ENCODE measurements at regions not wholly inside any gene's neighbourhood (a gene's known extent, or its start where the extent isn't known, plus 50 kb on each side); places are given as distances from the start of the nearest gene placed in this dataset.

DNA sequence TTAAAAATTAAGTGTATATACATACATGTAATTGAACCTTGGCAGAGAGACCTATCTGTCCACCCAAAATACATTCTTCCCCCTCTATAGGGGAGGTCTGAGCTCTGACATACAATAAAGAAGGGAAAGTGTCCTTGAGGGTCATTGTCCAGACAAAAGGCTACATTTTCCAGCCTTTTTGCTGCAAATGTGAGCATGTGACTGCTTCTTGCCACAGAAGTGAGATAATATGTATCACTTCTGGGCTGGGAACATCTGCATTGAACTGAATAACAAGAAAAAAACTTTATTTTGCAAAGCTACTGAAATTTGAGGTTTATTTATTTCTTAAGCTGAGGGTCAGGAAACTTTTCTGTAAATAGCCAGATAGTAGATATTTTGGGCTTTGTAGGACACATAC, 131.3 kb downstream of the TBC1D30 start:
- Mint-ChIP-seq H3K36me3 (ENCODE audit: low read depth, unreplicated experiment) (no peaks in the 10 kb centered on the region), H3K4me3 (ENCODE audit: unreplicated experiment) (no peak overlapping the region), H3K9me3 (ENCODE audit: unreplicated experiment) (no peaks in the 10 kb centered on the region), H3K27ac (ENCODE audit: unreplicated experiment) (no peak overlapping the region), H3K4me1 (ENCODE audit: unreplicated experiment) (peaks cover 8% of the 10 kb centered on the region), H3K27me3 (ENCODE audit: unreplicated experiment) (no peaks in the 10 kb centered on the region)
- DNase-seq (ENCODE audit: low spot score): no peak
- TF ChIP-seq, protein P1, sequence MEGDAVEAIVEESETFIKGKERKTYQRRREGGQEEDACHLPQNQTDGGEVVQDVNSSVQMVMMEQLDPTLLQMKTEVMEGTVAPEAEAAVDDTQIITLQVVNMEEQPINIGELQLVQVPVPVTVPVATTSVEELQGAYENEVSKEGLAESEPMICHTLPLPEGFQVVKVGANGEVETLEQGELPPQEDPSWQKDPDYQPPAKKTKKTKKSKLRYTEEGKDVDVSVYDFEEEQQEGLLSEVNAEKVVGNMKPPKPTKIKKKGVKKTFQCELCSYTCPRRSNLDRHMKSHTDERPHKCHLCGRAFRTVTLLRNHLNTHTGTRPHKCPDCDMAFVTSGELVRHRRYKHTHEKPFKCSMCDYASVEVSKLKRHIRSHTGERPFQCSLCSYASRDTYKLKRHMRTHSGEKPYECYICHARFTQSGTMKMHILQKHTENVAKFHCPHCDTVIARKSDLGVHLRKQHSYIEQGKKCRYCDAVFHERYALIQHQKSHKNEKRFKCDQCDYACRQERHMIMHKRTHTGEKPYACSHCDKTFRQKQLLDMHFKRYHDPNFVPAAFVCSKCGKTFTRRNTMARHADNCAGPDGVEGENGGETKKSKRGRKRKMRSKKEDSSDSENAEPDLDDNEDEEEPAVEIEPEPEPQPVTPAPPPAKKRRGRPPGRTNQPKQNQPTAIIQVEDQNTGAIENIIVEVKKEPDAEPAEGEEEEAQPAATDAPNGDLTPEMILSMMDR (IDR thresholded peaks at IDR 0.05; ENCODE audit: unreplicated experiment): no peak

DNA sequence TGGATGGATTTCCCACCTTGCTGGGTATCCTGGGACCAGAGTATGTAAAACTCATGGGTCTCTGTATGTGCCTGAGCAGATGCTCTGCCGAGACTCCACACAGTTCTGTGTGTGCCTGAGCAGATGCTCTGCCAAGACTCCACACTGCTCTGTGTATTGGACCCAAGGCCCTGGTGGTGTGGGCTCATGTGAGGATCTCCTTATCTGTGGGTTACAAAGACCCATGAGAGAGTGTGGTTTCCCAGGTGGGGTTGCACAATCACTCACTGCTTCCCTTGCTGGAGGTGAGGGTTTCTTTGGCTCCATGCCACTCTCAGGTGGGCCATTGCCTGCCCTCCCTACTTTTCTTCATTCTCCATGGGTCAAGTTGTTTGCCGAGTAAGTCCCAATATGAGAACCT, 141.5 kb downstream of the TBC1D30 start:
- Mint-ChIP-seq H3K4me1 (ENCODE audit: unreplicated experiment) (no peaks in the 10 kb centered on the region), H3K36me3 (ENCODE audit: low read depth, unreplicated experiment) (no peaks in the 10 kb centered on the region), H3K4me3 (ENCODE audit: unreplicated experiment) (no peak overlapping the region), H3K9me3 (ENCODE audit: unreplicated experiment) (no peaks in the 10 kb centered on the region), H3K27me3 (ENCODE audit: unreplicated experiment) (no peaks in the 10 kb centered on the region), H3K27ac (ENCODE audit: unreplicated experiment) (no peak overlapping the region)
- TF ChIP-seq, protein P1 (IDR thresholded peaks at IDR 0.05; ENCODE audit: unreplicated experiment): no peak
- DNase-seq (ENCODE audit: low spot score): no peak

DNA sequence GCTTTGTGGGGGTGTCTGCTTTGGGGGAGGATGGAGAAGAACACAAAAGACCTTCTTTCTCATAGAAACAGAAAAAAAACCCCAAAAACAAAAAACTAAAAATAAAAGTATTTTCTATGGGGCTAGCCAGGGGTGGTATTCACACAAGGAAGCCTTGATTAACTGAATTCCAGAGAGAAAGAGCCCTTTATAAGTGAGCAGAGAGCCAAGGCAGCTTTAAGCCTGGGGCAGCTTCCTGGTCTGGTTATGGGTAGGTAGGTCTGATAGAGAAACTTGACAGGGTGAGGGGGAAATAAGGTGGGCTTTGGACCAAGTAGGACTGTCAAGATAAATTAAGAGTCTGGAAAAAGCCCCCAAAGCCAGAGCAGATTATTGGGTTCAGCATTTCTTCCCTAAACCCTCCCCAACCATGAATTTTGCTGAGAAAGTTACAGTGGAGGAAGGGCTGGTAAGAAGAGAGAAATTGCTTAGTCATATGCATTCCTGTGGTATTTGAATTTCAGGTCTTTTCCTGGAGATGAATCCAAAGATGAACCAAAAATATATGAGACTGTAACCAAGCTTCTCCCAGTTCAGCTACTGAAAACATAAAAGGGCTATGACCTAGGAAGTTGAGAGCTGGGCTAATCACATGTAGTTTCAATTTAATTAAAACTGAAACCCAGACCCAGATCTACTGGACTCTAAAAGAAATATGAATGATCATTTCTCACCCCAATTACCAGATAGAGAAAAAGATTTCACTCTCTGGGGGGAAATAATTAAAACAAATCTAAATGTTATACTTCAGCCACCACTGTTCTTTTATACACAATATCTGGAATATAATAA, 144.8 kb downstream of the TBC1D30 start:
- H3K36me3 Mint-ChIP-seq (ENCODE audit: low read depth, unreplicated experiment): no peaks in the 10 kb centered on the region
- H3K27me3 Mint-ChIP-seq (ENCODE audit: unreplicated experiment): no peaks in the 10 kb centered on the region
- no peak for DNase-seq (ENCODE audit: low spot score)
- no peaks in the 10 kb centered on the region for H3K4me1 Mint-ChIP-seq (ENCODE audit: unreplicated experiment)
- TF ChIP-seq, protein P1 (IDR thresholded peaks at IDR 0.05; ENCODE audit: unreplicated experiment): no peak
- no peak overlapping the region for H3K4me3 Mint-ChIP-seq (ENCODE audit: unreplicated experiment)
- no peaks in the 10 kb centered on the region for H3K9me3 Mint-ChIP-seq (ENCODE audit: unreplicated experiment)
- H3K27ac Mint-ChIP-seq (ENCODE audit: unreplicated experiment): no peak overlapping the region

DNA sequence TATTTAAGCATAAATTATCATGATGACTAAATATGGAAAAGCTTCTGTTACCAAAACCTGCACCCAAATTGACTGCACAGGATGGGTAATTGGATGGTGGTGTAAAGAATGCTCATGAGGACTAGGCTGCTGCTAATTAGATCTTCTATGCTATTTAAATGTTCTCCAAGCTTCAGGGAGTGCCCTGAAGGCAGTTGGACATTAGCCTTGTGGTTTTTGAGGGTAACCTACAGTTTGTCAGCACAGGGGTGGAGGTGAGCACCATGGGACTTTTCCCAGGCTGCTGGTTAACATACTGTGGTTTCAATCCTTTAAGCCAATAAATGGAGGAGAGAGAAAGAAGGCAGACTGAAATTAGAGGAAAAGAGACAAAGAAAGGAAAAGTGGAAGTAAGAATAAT, 145.0 kb downstream of the WIF1 start:
- TF ChIP-seq, protein P1 (IDR thresholded peaks at IDR 0.05; ENCODE audit: unreplicated experiment): no peak
- no peaks in the 10 kb centered on the region for H3K36me3 Mint-ChIP-seq (ENCODE audit: low read depth, unreplicated experiment)
- no peak overlapping the region for H3K4me3 Mint-ChIP-seq (ENCODE audit: unreplicated experiment)
- no peak overlapping the region for H3K27ac Mint-ChIP-seq (ENCODE audit: unreplicated experiment)
- H3K27me3 Mint-ChIP-seq (ENCODE audit: unreplicated experiment): no peaks in the 10 kb centered on the region
- no peak for DNase-seq (ENCODE audit: low spot score)
- H3K4me1 Mint-ChIP-seq (ENCODE audit: unreplicated experiment): no peaks in the 10 kb centered on the region
- no peaks in the 10 kb centered on the region for H3K9me3 Mint-ChIP-seq (ENCODE audit: unreplicated experiment)

DNA sequence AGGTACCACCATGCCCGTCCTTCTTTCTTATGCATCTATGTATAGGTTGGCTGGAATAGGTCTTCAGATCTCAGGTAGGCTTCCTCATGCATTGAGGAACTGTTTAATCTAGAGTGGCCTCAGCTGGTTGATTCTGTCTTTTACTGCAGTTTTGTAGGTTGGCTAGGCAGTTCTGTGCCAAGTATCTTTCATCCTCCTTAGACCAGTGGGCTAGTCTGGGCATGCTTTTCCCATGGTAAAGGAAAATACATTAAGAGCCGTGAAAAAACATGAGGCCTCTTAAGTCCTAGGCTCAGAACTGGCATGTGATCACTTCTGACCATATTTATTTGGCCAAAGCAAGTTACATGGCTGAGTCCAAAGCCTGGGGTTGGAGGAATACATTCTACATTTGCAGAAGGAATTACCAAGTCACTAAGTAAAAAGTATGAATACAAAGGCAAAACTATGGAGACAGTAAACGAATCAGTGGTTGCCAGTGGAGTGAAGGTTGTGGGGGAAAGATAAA, 137.3 kb downstream of the WIF1 start:
- Mint-ChIP-seq H3K27ac (ENCODE audit: unreplicated experiment) (no peak overlapping the region), H3K9me3 (ENCODE audit: unreplicated experiment) (no peaks in the 10 kb centered on the region), H3K36me3 (ENCODE audit: low read depth, unreplicated experiment) (peaks cover 9% of the 10 kb centered on the region), H3K27me3 (ENCODE audit: unreplicated experiment) (no peaks in the 10 kb centered on the region), H3K4me1 (ENCODE audit: unreplicated experiment) (no peaks in the 10 kb centered on the region), H3K4me3 (ENCODE audit: unreplicated experiment) (no peak overlapping the region)
- no peak for DNase-seq (ENCODE audit: low spot score)
- TF ChIP-seq, protein P1 (IDR thresholded peaks at IDR 0.05; ENCODE audit: unreplicated experiment): no peak

Measured in endothelial cell (in vitro differentiated cells).